ENCODE measurements at regions not wholly inside any gene's neighbourhood (a gene's known extent, or its start where the extent isn't known, plus 50 kb on each side); places are given as distances from the start of the nearest gene placed in this dataset.

- no peak for TF ChIP-seq KAT7 (CRISPR knock-in tag; IDR thresholded peaks at IDR 0.05; ENCODE audit: borderline replicate concordance)
- no peak for TF ChIP-seq ELF1 (tag; IDR thresholded peaks at IDR 0.05)
- TF ChIP-seq CREBBP (IDR thresholded peaks at IDR 0.05; ENCODE audit: low read depth, low read length), result no peak
- no peak for TF ChIP-seq EHMT2 (IDR thresholded peaks at IDR 0.05)
These were observed 245.9 kb upstream of the IRF2BP2 start for GRCh38 chr1:234855851-234856250.

Data from K562 (cell line).